ENCODE measurements at regions not wholly inside any gene's neighbourhood (a gene's known extent, or its start where the extent isn't known, plus 50 kb on each side); places are given as distances from the start of the nearest gene placed in this dataset.
A peak's percentile ranks its signal among the peaks of the same experiment; 100 is the strongest.

DNA sequence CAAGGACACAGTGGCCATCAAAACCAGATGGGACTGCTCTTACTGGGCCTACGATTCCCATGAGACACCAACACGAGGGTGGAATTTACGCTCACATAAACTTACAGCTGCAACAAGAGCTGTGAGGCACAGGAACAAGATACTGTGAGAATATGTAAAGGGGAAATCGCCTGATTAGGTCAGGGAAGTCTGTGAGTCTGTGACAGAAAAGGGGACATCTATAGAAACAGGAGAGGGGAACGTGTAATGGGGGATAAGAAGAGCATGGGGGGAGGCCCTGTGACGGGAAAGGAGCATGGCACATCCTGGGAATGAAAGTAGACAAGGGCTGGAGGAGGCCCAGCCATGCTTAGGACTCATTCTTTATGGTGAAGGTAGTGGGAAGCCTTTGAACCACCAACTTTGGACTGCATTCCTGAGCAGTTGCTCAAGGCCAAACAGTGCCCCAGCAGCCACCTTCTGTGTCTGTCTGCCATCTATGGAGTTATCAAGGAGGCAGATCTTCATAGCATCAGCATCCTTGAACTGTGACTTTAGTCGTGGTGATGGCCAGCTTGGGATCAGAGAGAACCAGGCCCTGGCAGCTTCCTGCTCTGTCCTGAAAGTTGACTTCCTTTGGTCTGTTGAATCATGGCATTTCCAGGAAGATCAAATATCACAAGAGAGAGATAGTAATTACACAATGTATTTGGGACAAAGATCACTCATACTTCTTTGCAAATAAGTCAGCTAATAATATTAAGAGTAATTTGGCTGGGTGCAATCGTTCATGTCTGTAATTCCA, 87.9 kb upstream of the FAM169A start:
- TF ChIP-seq RARB (CRISPR knock-in tag; IDR thresholded peaks at IDR 0.05) (no peak), ISL1 (CRISPR knock-in tag; IDR thresholded peaks at IDR 0.05) (no peak), BACH2 (CRISPR knock-in tag; IDR thresholded peaks at IDR 0.05; ENCODE audit: borderline replicate concordance) (no peak), CSDC2 (CRISPR knock-in tag; IDR thresholded peaks at IDR 0.05) (no peak), GLIS3 (CRISPR knock-in tag; IDR thresholded peaks at IDR 0.05) (no peak), ARNTL (CRISPR knock-in tag; IDR thresholded peaks at IDR 0.05; ENCODE audit: borderline replicate concordance, low read depth) (no peak), ZFP3 (CRISPR knock-in tag; IDR thresholded peaks at IDR 0.05) (no peak), CREB5 (CRISPR knock-in tag; IDR thresholded peaks at IDR 0.05; ENCODE audit: low read depth) (no peak), ZNF565 (CRISPR knock-in tag; conservative IDR thresholded peaks at IDR 0.05; ENCODE audit: low read depth) (no peak), TSHZ2 (CRISPR knock-in tag; IDR thresholded peaks at IDR 0.05) (no peak), TCF4 (CRISPR knock-in tag; IDR thresholded peaks at IDR 0.05; ENCODE audit: borderline replicate concordance) (no peak)
- TF ChIP-seq, protein P1, sequence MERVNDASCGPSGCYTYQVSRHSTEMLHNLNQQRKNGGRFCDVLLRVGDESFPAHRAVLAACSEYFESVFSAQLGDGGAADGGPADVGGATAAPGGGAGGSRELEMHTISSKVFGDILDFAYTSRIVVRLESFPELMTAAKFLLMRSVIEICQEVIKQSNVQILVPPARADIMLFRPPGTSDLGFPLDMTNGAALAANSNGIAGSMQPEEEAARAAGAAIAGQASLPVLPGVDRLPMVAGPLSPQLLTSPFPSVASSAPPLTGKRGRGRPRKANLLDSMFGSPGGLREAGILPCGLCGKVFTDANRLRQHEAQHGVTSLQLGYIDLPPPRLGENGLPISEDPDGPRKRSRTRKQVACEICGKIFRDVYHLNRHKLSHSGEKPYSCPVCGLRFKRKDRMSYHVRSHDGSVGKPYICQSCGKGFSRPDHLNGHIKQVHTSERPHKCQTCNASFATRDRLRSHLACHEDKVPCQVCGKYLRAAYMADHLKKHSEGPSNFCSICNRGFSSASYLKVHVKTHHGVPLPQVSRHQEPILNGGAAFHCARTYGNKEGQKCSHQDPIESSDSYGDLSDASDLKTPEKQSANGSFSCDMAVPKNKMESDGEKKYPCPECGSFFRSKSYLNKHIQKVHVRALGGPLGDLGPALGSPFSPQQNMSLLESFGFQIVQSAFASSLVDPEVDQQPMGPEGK (CRISPR knock-in tag; IDR thresholded peaks at IDR 0.05; ENCODE audit: borderline replicate concordance) = no peak
- ATAC-seq = peak; percentile 43; the same call in 2 of the 3 replicates

DNA sequence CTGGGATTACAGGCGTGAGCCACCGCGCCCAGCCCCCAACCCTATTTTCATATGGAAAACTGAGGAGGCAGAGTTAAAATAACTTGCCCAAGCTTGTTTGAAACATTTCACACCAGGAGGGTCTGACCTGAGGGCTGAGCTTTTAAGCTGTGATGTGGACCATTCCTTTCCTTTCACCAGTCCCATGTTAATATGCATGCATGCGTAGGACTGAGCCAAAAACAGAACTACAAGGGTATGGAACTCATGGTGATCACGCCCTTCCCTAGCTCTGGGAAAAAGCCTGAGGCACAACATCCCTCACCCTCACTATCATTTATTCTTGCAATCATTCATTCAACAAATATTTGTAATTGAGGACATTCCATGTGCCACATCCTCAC, 87.4 kb upstream of the FAM169A start:
- ATAC-seq = no peak
- TF ChIP-seq ISL1 (CRISPR knock-in tag; IDR thresholded peaks at IDR 0.05) = no peak
- TF ChIP-seq GLIS3 (CRISPR knock-in tag; IDR thresholded peaks at IDR 0.05) = no peak
- TF ChIP-seq PPARA (CRISPR knock-in tag; IDR thresholded peaks at IDR 0.05; ENCODE audit: borderline replicate concordance) = no peak
- TF ChIP-seq ESRRG (CRISPR knock-in tag; IDR thresholded peaks at IDR 0.05) = no peak
- no peak for TF ChIP-seq ZFP3 (CRISPR knock-in tag; IDR thresholded peaks at IDR 0.05)
- no peak for TF ChIP-seq SNAI2 (CRISPR knock-in tag; IDR thresholded peaks at IDR 0.05)
- no peak for TF ChIP-seq TSHZ2 (CRISPR knock-in tag; IDR thresholded peaks at IDR 0.05)
- TF ChIP-seq TCF4 (CRISPR knock-in tag; IDR thresholded peaks at IDR 0.05; ENCODE audit: borderline replicate concordance) = no peak
- TF ChIP-seq ZNF70 (CRISPR knock-in tag; IDR thresholded peaks at IDR 0.05) = no peak
- TF ChIP-seq, protein P2, sequence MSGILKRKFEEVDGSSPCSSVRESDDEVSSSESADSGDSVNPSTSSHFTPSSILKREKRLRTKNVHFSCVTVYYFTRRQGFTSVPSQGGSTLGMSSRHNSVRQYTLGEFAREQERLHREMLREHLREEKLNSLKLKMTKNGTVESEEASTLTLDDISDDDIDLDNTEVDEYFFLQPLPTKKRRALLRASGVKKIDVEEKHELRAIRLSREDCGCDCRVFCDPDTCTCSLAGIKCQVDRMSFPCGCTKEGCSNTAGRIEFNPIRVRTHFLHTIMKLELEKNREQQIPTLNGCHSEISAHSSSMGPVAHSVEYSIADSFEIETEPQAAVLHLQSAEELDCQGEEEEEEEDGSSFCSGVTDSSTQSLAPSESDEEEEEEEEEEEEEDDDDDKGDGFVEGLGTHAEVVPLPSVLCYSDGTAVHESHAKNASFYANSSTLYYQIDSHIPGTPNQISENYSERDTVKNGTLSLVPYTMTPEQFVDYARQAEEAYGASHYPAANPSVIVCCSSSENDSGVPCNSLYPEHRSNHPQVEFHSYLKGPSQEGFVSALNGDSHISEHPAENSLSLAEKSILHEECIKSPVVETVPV (CRISPR knock-in tag; IDR thresholded peaks at IDR 0.05) = no peak
- no peak for TF ChIP-seq ZC3H10 (CRISPR knock-in tag; IDR thresholded peaks at IDR 0.05)
- no peak for TF ChIP-seq ARNTL (CRISPR knock-in tag; IDR thresholded peaks at IDR 0.05; ENCODE audit: borderline replicate concordance, low read depth)
- no peak for TF ChIP-seq ZNF565 (CRISPR knock-in tag; conservative IDR thresholded peaks at IDR 0.05; ENCODE audit: low read depth)
- no peak for TF ChIP-seq CSDC2 (CRISPR knock-in tag; IDR thresholded peaks at IDR 0.05)
- TF ChIP-seq, protein P1 (CRISPR knock-in tag; IDR thresholded peaks at IDR 0.05; ENCODE audit: borderline replicate concordance) = no peak
- TF ChIP-seq BACH2 (CRISPR knock-in tag; IDR thresholded peaks at IDR 0.05; ENCODE audit: borderline replicate concordance) = no peak

Data from SK-N-SH treated with all-trans-retinoic acid at 6 μM for 48 hours (cell line).